Globus pallidus (tissue), 1 donor: ENCODE measurements at regions not wholly inside any gene's neighbourhood (a gene's known extent, or its start where the extent isn't known, plus 50 kb on each side); places are given as distances from the start of the nearest gene placed in this dataset.

Experiments used
- DNase-seq: peaks from one replicate; pipeline ENCODE4 v3.0.0-alpha.2; 2015; ENCODE audit warnings: low spot score

DNA sequence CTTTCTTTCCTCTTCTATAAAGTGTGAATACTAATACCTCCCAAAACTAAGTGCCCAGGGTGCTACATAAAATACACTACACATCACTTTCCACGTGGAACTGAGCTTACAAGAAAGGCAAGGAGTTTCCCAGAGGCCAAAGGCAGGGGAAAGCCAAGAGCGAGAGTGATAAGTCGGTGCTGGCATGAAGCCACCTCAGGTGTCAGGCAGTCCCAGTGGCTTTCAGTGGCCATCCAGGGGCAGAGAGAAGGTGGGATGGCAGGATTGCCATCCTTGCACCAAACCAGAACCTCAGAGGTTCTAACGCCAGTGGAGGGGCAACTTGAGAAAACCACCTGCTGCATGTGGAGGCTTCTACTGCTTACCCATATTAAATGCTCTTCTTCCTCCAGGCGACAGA, 79.7 kb upstream of the DIO3 start:
- DNase-seq = no peak

DNA sequence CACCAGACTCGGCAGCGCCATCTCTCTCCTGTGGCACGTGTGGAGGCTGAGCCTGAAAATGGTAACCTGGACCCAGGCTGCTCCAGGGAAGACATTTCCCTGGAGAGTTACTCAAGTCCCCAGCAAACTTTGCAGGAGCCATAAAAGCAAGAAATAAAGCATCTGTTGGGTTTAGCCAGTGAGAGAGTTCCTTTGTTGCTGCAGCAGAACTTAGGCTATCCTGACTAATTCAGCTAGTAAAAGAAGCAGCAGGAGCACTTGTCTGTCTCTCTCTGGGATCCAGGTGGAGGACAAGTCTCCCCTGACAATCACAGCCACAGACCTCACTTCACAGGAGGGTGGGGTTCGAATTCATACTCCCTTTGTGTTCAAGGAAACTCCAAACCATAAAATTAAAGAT, 79.2 kb upstream of the DIO3 start:
- no peak for DNase-seq

DNA sequence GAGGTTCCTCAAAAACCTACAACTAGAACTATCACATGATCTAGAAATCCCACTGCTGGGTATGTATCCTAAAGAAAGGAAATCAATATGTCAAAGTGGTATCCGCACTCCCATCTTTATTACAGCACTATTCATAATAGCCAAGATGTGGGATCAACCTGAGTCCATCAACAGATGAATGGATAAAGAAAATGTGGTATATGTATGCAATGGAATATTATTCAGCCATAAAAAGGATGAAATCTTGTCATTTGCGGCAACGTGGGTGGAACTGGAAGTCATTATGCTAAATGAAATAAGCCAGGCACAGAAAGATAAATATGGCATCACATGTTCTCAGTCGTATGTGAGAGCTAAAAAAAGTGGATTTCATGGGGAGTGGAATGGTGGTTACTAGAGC, 77.5 kb upstream of the DIO3 start:
- DNase-seq = no peak

DNA sequence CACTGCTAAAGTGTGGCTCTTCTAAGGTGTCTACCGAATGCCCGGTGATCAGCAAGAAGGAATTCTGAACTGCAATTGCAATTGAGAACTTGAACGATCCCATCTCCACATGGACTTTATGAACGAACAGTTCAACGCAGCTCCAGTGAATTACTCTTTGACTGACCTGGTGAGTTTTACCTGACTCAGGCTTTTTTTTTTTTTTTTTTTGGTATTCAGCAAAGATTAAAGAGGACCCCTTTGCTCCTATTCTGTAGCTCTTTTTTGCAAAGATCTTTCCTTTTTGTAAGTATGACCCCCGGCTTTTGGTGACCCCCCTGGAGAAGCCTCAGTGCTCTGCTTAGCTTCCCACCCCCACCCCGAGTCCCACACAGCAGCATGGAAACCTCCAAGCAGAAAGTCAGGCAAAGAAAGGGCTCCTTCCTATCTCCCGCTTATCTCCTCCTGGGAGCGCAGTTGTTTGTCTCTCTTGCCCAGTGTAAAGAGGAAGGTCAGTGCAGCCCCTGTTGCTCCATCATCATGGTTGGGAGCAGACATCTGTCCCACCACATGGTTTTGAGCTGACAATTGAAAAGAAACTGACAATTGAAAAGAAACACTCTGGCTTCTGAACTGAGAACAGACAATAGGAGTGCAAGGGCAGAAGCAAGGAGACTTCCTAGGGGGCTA, 72.1 kb upstream of the DIO3 start:
- no peak for DNase-seq

DNA sequence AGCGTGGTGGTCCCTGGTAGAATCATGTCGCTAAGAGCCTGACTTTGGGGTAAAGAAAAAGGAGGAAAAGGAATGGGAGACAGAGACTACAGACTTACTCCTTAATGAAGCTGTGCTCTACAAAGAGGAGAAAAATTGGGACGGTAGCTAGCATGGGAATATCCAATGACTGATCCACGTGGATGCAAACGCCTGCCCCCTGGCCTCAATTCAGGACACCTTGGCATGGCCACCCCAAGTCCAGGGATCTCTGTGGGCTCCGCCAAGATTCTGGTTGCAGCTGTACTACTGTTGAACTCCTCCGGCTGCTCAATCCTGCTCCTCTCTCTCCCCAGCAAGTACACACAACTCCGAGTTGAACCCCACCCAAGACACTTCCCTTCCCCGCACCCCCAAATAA, 70.5 kb upstream of the DIO3 start:
- DNase-seq = no peak

DNA sequence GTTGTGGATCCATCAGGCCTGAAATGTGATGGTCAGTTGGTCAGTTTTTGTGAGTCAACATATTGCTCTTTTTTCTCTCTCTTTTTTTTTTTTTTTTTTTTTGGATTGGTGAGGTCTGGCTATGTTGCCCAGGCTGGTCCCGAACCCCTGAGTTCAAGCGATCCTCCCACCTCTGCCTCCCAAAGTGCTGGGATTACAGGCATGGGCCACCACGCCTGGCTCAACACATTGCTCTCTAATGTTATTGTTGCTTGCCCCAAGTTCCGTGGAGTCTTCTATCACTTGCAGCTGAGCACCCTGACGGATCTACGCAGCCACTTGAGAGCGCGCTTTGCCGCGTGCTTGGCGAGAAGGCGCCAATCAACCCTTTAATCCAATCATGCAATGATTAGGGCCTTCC, 69.5 kb upstream of the DIO3 start:
- DNase-seq = no peak

DNA sequence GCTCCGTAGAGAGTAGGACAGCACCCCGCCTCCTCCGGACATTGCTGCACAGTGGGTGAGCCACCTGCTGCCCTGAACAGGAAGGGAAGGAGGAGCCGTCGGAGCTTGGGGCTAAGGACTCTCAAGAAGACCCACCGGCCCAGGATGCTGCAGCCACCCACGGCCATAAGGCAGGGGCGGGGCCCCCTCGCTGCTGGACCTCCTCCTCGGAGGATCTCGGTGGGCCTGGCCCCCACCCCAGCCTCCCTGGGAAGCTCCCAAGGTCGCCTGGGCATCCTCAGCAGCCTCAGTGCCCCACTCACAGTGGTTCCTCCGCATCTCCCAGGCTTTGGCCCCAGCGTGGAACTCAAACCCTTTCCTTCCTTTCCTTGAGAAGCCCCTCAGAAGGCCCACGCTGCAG, 68.6 kb upstream of the DIO3 start:
- no peak for DNase-seq

DNA sequence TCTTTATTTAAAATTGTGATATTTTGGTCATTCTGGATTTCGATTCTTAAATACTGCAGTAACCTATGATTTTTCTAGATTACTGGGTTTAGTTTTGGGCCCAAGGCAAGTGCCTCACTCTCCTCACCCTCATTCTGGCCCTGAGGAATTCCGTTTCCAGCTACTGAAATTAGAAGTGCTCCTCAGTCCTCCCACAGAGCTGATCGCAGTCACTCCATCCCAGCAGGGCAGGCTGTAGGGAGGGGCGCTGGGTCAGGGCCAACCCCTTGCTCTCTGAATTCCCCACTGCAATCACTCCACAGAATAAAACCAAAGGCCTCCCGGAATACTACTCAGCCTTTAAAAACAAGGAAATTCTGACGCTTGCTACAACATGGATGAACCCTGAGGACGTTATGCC, 66.5 kb upstream of the DIO3 start:
- no peak for DNase-seq

DNA sequence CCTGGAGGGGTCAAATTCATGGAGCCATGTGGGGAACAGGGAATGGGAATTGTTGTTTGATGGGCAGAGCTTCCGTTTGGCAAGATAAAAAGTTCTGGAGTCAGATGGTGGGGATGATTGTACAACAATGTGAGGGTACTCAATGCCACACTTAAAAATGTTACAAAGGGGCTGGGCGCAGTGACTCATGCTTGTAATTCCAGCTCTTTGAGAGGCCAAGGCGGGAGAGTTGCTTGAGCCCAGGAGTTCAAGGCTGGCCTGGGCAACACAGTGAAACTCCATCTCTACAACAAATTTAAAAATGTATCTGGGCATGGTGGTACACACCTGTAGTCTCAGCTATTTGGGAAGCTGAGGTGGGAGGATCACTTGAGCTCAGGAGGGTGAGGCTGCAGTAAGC, 66.0 kb upstream of the DIO3 start:
- DNase-seq = no peak

DNA sequence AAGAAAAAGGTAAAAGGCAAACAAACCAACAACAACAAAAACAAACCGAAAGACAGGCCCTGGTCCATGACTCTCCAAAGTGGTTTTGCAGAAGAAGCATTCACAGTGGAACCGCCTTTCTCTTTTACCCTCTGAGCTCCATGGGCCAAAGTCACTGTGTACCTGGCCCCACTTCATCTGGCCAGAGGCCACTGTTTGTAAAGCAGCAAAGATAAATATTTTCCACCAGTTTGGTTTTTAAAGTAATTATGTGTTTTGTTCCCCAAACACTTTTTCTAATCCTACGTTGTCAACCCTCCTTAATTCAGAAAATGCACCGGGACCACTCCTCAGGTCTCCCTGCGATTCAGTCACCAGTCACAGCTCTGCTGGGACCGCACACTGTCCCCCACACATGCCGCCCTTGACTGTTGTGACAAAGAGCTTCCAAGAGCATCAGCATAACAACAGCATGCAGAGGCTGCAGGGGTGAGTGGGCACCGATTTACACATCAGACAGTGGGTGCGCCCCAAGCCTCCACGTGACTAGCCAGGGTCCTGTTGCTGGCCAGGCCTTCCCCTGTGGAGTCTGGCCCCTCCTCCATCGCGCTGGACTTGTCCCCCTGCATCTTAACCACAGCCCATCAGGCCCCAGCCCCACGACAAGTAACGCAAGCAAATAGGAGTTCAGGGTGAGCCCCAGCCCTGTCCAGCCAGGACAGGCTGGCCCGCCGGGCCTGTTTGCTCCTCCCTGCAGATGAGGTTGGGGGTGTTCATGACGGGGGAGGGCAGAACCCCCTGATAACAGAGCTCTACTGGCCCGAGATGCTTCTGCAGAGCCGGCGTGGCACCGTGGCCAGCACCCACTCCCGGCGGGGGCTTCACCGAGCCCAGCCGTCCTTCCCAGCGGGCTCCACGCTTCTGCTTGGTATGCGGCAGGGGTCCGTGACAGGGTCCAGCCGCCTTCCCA, 65.2 kb upstream of the DIO3 start:
- no peak for DNase-seq

DNA sequence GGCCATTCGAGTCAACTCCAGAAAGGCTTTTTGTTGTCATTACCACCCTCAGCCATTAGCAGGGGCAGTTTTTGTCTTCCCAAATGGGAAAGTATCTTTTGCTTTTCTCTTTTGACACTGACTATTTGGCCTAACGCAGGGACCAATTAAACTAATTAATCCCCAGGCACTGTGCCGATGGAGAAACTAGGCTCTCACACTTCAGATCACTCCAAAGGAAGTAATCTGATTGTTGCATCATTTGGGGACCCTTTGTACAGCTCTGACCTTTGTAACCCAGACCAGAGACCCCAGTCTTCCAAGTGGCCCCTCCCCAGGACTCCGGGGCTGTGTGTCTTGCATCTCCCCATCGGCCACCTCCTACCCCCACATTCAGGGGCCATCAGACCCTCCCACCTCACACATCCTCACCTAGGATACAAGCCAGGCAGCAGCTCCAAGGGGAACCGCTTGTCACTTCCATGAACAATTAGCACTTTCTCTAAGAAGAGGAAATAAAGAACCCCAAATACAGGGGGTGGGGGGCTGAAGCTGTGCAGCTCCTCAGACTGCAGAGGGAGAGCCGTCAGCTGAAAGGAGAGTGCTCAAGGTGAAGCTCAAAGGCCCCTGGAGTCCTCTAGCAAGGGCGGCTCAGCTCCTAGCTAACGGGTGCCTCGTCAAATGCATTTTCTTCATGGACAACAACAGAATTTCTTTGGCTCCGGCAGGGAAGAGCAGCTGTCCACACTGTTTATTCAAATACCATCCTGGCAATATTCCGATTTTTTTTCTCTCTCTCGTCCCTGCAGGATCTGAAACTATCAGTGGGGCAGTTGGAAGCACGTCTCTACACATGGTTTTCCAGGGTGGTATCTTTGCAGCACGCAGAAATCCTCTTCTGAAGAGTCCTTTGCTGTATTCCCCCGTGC, 64.3 kb upstream of the DIO3 start:
- DNase-seq = no peak

DNA sequence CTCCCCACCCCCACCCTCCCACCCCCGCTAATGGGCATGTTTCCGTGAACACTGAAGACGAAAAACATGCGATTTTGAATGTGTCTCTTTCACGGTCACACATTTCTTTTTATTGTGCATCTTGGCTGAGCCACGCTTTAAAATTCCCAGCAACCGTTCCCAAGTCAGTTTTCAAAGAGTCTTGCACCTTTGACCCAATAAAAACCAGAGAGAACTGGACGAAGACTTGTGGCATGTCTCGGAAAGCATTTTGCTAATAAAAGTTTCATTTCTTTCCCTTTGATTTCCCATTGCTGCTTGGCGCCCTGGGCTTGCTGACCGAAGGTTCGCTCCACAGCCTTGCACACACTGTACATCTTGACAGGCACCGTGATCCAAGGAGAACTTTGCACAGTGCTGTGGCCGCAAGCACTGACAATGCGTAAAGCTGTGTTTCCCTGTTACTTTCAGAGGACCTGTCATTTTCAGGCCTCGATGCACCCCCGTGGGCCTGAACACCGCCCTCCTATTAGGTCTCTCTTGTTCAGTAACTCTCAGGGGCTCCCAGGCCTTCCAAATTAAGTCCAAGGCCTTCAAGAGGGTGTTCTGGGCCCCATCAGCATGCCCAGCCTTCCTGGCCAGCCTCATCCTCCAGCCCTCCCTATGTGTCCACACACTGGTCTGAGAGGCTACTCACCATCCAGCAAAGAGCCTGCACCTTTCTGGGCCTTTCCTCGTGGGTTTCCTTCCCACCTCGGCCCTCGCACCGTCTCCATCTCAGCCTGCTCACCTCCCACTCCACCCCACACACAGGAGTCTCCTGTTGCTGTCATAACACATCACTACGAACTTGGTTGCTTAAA, 63.4 kb upstream of the DIO3 start:
- no peak for DNase-seq

DNA sequence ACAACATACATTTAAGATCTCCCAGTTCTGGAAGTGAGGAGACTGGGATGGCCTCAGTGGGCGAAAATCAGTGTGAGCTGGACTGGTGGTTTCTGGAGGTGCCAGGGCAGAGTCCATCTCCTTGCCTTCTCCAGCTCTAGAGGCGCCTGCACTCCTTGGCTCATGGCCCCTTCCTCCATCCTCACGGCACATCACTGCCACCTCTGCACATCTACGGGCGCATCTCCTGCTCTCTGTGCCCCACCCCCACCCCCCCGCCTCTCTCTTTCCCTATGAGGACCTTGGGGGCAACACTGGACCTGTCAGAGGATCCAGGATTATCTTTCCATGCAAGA, 62.8 kb upstream of the DIO3 start:
- no peak for DNase-seq

DNA sequence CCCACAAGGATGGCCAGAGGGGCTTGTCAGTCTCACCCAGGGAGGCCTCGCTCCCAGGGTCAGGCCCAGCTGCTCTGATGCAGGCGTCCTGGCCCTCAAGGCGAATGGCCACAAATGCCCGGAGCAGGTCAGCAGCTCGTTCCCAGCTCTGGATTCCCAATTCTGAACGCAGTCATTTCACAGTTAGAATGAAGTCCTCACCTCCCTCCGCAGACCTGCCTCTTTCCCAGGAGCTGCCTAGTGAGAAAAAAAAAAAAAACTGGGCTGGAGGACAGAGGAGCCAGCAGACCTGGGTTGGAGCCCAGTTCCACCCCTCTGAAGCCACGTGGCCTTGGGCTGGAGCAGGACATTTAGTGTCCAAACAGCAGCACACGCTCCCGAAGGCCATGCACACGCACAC, 62.2 kb upstream of the DIO3 start:
- DNase-seq = no peak

DNA sequence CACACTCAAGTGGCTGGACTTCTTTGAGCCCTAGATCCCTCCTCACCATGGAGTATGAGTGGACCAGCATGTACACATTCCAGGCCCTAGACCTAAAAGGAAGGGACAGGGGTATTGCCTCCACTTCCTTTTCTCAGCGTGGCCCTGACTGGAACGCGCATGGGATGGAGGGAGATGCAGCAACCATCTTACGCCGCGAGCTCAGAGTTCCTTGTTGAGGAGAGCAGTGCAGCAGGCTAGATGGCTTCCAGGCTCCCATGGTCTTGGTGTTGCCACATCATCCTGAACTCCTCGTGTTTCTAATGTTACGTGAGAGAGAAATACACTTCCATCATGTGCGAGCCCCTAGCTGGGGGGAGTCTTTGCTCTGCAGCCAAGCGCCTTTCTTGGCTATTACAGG, 61.8 kb upstream of the DIO3 start:
- DNase-seq = no peak

DNA sequence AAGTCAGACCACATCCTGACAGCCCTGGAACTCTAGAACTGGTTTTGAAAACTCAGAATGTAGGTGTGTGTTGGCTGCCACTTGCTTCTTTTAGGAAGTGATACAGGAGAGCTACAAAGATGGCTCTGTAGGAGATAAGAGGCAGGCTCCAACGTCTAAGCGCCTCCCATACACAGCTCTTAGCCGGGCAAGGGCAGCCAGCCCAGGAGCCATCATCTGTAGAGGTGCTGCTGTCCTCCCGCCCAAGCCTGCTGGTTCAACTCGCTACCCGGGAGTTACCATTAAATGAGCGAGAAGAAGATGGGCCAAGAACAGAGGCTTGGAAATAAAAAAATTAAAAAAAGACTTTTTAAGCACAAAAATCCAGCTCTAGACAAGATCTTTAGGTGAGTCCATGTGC, 61.2 kb upstream of the DIO3 start:
- no peak for DNase-seq

DNA sequence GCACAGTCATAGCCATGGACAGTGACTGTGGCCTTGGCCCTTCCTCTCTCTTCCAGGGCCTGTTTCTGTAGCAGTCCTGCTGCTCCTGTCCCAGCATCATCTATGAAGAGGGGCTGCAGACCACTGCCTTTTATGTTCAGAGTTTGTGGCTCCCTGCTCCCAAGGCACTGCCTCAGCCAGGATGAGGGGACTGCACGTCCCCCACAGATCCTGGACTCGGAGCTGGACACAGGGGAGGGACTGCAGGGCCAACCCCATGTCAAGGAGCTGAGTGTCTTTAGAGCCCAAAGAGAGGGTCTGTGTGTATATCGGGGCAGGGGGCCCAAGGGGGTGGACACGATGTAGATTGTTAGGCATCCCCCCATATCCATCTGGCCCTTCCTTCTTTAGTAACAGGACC, 60.6 kb upstream of the DIO3 start:
- DNase-seq = no peak

DNA sequence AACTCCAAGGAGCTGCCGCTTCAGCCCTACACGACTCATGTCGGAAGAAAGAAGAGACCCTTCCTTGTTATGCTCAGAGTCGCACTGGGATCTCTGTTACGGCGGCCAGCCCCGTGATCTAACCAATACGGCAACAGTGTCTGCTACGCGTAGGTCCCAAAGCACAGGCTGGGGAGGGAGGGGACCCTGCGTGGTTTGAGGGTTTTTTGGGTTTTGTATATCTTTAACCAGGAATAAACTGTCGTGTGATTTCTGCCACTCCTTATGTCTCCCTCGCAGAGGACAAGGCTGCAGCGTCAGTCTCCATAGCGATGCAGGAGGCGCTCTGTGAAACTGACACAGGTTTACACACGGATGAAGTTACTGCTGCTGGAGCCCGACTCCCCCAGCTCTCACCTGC, 60.0 kb upstream of the DIO3 start:
- DNase-seq = no peak

DNA sequence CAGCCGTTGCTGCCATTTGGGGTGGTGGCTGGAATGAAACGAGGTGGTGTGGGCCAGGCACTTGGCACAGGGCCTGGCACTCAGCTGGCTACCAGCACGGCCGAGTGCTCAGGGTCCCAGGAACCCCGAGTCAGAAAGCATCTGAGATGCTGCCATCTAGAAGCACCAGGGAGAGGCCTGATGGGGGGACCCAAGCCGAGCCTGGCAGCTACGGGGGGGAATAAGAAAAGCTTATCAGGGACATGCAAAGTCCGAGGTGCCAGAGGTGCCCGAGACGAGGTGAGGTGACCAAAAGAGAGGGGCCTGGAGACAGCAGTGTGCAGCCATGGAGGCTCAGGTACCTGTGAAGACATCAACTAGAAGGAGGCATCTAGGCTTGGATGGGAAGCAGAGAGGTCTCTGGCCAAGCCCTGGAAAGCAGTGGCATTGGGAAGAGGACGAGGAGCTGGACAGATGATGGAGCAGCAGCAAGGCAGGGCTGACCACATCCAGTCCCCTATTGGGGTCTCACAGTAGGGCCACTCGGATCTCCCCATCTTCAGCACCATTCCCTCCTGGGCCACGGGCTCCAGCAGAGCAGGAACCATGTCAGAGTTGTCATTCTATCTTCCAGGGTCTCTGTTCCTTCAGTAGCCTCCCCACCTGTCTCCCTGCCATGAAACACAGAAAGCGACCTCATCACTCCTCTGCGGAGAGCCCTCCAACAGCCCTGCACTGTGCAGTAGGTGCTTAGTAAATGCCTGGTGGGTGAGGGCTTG, 59.3 kb upstream of the DIO3 start:
- no peak for DNase-seq

DNA sequence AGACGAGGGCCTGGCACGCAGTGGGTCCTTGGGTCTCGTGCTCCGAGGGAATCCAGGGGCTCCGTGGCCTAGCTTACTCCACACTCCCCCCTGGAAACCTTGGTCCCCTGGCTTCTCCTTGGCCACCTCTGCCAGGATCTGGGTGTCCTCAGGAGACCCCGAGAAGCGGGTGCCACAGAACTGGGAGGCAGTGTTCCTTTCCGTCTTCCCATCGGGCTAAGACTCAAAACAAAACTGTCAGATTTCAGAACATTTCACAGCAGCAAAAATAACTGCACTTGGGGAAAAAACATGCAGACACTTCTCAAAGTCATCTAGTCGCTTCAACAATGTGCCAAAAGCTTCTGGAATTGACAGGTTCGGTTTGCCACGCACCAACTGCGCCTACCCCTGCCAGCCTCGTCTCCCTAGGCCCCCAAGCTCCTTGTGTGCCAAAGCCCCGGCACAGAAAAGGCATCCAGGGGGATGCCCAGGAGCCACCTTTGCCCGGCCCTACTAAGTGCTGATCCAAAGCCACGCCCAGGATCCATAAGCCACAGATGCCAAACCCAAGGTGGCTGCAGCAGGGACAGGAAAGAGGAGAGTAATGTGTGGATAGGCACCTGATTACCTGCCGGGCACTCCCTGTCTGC, 58.4 kb upstream of the DIO3 start:
- DNase-seq = no peak
